ENCODE measurements at regions not wholly inside any gene's neighbourhood (a gene's known extent, or its start where the extent isn't known, plus 50 kb on each side); places are given as distances from the start of the nearest gene placed in this dataset.
A peak's percentile ranks its signal among the peaks of the same experiment; 100 is the strongest.
"Not testable (repeated sequence)": the region's sequence is repeated elsewhere in the genome, so short reads cannot be mapped to it uniquely, and the experiment has no call there.

- peak; percentile 36 for FAIRE-seq
- CTCF ChIA-PET; H3K4me2 ChIP-seq; H3K9me3 ChIP-seq; H3K27ac ChIP-seq; DNase-seq (ENCODE audit: low read depth in 1 of 2, low spot score in 1 of 2); ATAC-seq; H3K4me1 ChIP-seq; H3K4me3 ChIP-seq; POLR2A ChIA-PET: not testable (repeated sequence)
- 9% methylated on average over 3 of the region's 3 CpGs for WGBS (ENCODE audit: missing lambda C conversion rate)
Observed at GRCh38 chrX:119296973-119297372, 60.9 kb downstream of the PGRMC1 start.

DNA sequence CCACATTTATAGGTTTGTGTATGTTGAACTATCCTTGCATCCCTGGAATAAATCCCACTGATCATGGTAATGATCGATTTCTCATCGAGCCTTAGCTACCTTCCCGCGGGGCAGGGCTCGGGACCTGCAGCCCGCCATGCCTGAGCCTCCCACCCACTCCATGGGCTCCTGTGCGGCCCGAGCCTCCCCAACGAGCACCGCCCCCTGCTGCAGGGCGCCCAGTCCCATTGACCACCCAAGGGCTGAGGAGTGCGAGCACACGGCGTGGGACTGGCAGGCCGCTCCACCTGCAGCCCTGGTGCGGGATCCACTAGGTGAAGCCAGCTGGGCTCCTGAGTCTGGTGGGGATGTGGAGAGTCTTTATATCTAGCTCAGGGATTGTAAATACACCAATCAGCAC is 63.7 kb downstream of the PGRMC1 start:
- POLR2A ChIA-PET; H3K9me3 ChIP-seq; FAIRE-seq; H3K4me2 ChIP-seq; H3K27ac ChIP-seq; H3K4me3 ChIP-seq; DNase-seq (ENCODE audit: low read depth in 1 of 2, low spot score in 1 of 2); ATAC-seq; CTCF ChIA-PET; H3K4me1 ChIP-seq: not testable (repeated sequence)
- WGBS (ENCODE audit: missing lambda C conversion rate), result 94% methylated on average over 4 of the region's 16 CpGs

GRCh38 chrX:119303137-119303536 is 67.1 kb downstream of the PGRMC1 start:
- Histone ChIP-seq H3K4me2 (no peak overlapping the region), H3K9me3 (no peaks in the 10 kb centered on the region), H3K4me1 (no peaks in the 10 kb centered on the region), H3K4me3 (no peak overlapping the region), H3K27ac (no peak overlapping the region)
- CTCF ChIA-PET, result interaction anchor here (0.6 kb wide), 1 partner anchor 585 kb away, joined by 4 read pairs; no protein-coding TSS in a partner anchor
- POLR2A ChIA-PET, result no interaction called here
- ATAC-seq (no peak), FAIRE-seq (peak; percentile 92), DNase-seq (ENCODE audit: low read depth in 1 of 2, low spot score in 1 of 2) (no peak)
- 36% methylated on average over 1 of the region's 1 CpG for WGBS (ENCODE audit: missing lambda C conversion rate)
- TF ChIP-seq MYC (IDR thresholded peaks at IDR 0.05; ENCODE audit: borderline replicate concordance, low read length) (no peak), MAZ (IDR thresholded peaks at IDR 0.05; ENCODE audit: borderline replicate concordance, low read depth, low read length) (no peak), MAFK (IDR thresholded peaks at IDR 0.05; ENCODE audit: partially characterized antibody) (no peak), HOXA7 (CRISPR knock-in tag; IDR thresholded peaks at IDR 0.05) (no peak), ATOH8 (CRISPR knock-in tag; IDR thresholded peaks at IDR 0.05; ENCODE audit: low read depth) (no peak), CBX8 (IDR thresholded peaks at IDR 0.05) (no peak), NPAS2 (CRISPR knock-in tag; IDR thresholded peaks at IDR 0.05; ENCODE audit: borderline replicate concordance) (no peak), RCOR1 (IDR thresholded peaks at IDR 0.05; ENCODE audit: low read depth, low read length) (no peak)
- TF ChIP-seq, protein P1, sequence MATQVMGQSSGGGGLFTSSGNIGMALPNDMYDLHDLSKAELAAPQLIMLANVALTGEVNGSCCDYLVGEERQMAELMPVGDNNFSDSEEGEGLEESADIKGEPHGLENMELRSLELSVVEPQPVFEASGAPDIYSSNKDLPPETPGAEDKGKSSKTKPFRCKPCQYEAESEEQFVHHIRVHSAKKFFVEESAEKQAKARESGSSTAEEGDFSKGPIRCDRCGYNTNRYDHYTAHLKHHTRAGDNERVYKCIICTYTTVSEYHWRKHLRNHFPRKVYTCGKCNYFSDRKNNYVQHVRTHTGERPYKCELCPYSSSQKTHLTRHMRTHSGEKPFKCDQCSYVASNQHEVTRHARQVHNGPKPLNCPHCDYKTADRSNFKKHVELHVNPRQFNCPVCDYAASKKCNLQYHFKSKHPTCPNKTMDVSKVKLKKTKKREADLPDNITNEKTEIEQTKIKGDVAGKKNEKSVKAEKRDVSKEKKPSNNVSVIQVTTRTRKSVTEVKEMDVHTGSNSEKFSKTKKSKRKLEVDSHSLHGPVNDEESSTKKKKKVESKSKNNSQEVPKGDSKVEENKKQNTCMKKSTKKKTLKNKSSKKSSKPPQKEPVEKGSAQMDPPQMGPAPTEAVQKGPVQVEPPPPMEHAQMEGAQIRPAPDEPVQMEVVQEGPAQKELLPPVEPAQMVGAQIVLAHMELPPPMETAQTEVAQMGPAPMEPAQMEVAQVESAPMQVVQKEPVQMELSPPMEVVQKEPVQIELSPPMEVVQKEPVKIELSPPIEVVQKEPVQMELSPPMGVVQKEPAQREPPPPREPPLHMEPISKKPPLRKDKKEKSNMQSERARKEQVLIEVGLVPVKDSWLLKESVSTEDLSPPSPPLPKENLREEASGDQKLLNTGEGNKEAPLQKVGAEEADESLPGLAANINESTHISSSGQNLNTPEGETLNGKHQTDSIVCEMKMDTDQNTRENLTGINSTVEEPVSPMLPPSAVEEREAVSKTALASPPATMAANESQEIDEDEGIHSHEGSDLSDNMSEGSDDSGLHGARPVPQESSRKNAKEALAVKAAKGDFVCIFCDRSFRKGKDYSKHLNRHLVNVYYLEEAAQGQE (IDR thresholded peaks at IDR 0.05), result no peak
- TF ChIP-seq, protein P2, sequence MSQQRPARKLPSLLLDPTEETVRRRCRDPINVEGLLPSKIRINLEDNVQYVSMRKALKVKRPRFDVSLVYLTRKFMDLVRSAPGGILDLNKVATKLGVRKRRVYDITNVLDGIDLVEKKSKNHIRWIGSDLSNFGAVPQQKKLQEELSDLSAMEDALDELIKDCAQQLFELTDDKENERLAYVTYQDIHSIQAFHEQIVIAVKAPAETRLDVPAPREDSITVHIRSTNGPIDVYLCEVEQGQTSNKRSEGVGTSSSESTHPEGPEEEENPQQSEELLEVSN (IDR thresholded peaks at IDR 0.05; ENCODE audit: borderline replicate concordance, low read depth), result no peak

GRCh38 chrX:119325456-119325855 is 73.7 kb upstream of the SLC25A43 start:
- Histone ChIP-seq H3K27ac (no peak overlapping the region), H3K4me3 (no peak overlapping the region), H3K4me1 (no peaks in the 10 kb centered on the region), H3K4me2 (no peak overlapping the region), H3K9me3 (no peaks in the 10 kb centered on the region)
- DNase-seq (ENCODE audit: low read depth in 1 of 2, low spot score in 1 of 2) (no peak), ATAC-seq (no peak), FAIRE-seq (peak; percentile 43)
- POLR2A ChIA-PET, result no interaction called here
- CTCF ChIA-PET, result no interaction called here
- 43% methylated on average over 3 of the region's 3 CpGs for WGBS (ENCODE audit: missing lambda C conversion rate)
- TF ChIP-seq POLR2AphosphoS2 (conservative IDR thresholded peaks at IDR 0.05; ENCODE audit: low read length), result no peak
- TF ChIP-seq RAD21 (conservative IDR thresholded peaks at IDR 0.05 in 1 of 2, IDR thresholded peaks at IDR 0.05 in 1 of 2), result no peak
- no peak for TF ChIP-seq CBX8 (IDR thresholded peaks at IDR 0.05)
- no peak for TF ChIP-seq EHMT2 (IDR thresholded peaks at IDR 0.05; ENCODE audit: low read depth)
- no peak for TF ChIP-seq PBX3 (IDR thresholded peaks at IDR 0.05)
- no peak for TF ChIP-seq CHD2 (IDR thresholded peaks at IDR 0.05; ENCODE audit: low read length, partially characterized antibody)
- no peak for TF ChIP-seq CTCF (IDR thresholded peaks at IDR 0.05)
- TF ChIP-seq MYC (IDR thresholded peaks at IDR 0.05; ENCODE audit: borderline replicate concordance, low read length), result no peak
- TF ChIP-seq MAFK (IDR thresholded peaks at IDR 0.05; ENCODE audit: partially characterized antibody), result no peak
- TF ChIP-seq, protein P2 (IDR thresholded peaks at IDR 0.05; ENCODE audit: borderline replicate concordance, low read depth), result no peak
- TF ChIP-seq POLR2A (IDR thresholded peaks at IDR 0.05; ENCODE audit: low read length), result no peak
- TF ChIP-seq TP53 (CRISPR knock-in tag; IDR thresholded peaks at IDR 0.05), result no peak
- no peak for TF ChIP-seq ZC3H11A (IDR thresholded peaks at IDR 0.05)
- no peak for TF ChIP-seq RARB (CRISPR knock-in tag; IDR thresholded peaks at IDR 0.05)
- no peak for TF ChIP-seq ESRRA (IDR thresholded peaks at IDR 0.05; ENCODE audit: borderline replicate concordance, low read length)
- TF ChIP-seq GATA3 (IDR thresholded peaks at IDR 0.05; ENCODE audit: borderline replicate concordance), result no peak

All from A549 (cell line).